AG08396 (cell line): ENCODE measurements at regions not wholly inside any gene's neighbourhood (a gene's known extent, or its start where the extent isn't known, plus 50 kb on each side); places are given as distances from the start of the nearest gene placed in this dataset.

Source experiments
- DNase-seq: peaks from one replicate; pipeline ENCODE4 v3.0.0; 2012; ENCODE audit warnings: low spot score, mixed read lengths

- no peak for DNase-seq
These were observed 1424.6 kb upstream of the LRRTM3 start for GRCh38 chr10:65501259-65501658.

GRCh38 chr10:65518379-65518778, 1407.5 kb upstream of the LRRTM3 start:
- DNase-seq: no peak

GRCh38 chr10:65528986-65529385, 1396.8 kb upstream of the LRRTM3 start:
- no peak for DNase-seq

- no peak for DNase-seq
These were observed 1394.3 kb upstream of the LRRTM3 start for GRCh38 chr10:65531545-65531944.

- no peak for DNase-seq
These were observed 1391.1 kb upstream of the LRRTM3 start for GRCh38 chr10:65534771-65535170.

- DNase-seq: no peak
These were observed 1381.1 kb upstream of the LRRTM3 start for GRCh38 chr10:65544756-65545155.

GRCh38 chr10:65548001-65548400, 1377.8 kb upstream of the LRRTM3 start:
- DNase-seq: no peak

GRCh38 chr10:65550761-65551160, 1375.1 kb upstream of the LRRTM3 start:
- no peak for DNase-seq

GRCh38 chr10:65555192-65555591, 1370.6 kb upstream of the LRRTM3 start:
- no peak for DNase-seq

GRCh38 chr10:65556006-65556405, 1369.8 kb upstream of the LRRTM3 start:
- no peak for DNase-seq

- DNase-seq: no peak
These were observed 1366.5 kb upstream of the LRRTM3 start for GRCh38 chr10:65559369-65559768.

- no peak for DNase-seq
These were observed 1360.6 kb upstream of the LRRTM3 start for GRCh38 chr10:65565246-65565645.

- no peak for DNase-seq
These were observed 1358.9 kb upstream of the LRRTM3 start for GRCh38 chr10:65566906-65567305.

GRCh38 chr10:65570143-65571010, 1355.5 kb upstream of the LRRTM3 start:
- DNase-seq: no peak

GRCh38 chr10:65571011-65571570, 1354.7 kb upstream of the LRRTM3 start:
- no peak for DNase-seq

- DNase-seq: no peak
These were observed 1344.3 kb upstream of the LRRTM3 start for GRCh38 chr10:65581426-65582026.

GRCh38 chr10:65602182-65602865, 1323.5 kb upstream of the LRRTM3 start:
- DNase-seq: no peak

- DNase-seq: no peak
These were observed 1314.2 kb upstream of the LRRTM3 start for GRCh38 chr10:65611592-65611991.

- no peak for DNase-seq
These were observed 1310.8 kb upstream of the LRRTM3 start for GRCh38 chr10:65614956-65615565.

GRCh38 chr10:65618126-65618525, 1307.7 kb upstream of the LRRTM3 start:
- DNase-seq: no peak

GRCh38 chr10:65620404-65621048, 1305.3 kb upstream of the LRRTM3 start:
- no peak for DNase-seq

GRCh38 chr10:65622608-65623007, 1303.2 kb upstream of the LRRTM3 start:
- no peak for DNase-seq
